GDM1 (cell line): ENCODE measurements at regions not wholly inside any gene's neighbourhood (a gene's known extent, or its start where the extent isn't known, plus 50 kb on each side); places are given as distances from the start of the nearest gene placed in this dataset.

ENCODE experiments used
- DNase-seq: peaks from one replicate; lab custom pipeline; 2025; lab: John Stamatoyannopoulos, UW

DNA sequence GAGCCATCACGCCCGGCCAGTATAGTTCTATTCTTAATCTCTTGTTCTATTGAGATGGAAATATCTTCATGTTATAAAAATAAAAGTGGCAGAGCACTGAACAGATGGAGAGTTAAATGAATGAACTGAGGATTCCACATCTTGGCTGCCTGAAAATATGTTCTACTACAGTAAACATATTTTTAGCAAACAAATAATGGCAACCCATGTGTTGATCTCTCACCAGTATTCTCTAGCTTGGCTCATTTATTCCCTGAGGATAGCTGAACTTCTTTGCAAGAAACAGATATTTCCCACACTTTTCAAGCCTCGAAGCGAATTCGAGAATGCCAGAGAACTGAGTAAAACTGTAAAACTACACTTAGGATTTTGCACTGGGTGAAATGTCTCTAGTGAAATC lies 58.9 kb downstream of the DIRAS3 start:
- DNase-seq: no peak

DNA sequence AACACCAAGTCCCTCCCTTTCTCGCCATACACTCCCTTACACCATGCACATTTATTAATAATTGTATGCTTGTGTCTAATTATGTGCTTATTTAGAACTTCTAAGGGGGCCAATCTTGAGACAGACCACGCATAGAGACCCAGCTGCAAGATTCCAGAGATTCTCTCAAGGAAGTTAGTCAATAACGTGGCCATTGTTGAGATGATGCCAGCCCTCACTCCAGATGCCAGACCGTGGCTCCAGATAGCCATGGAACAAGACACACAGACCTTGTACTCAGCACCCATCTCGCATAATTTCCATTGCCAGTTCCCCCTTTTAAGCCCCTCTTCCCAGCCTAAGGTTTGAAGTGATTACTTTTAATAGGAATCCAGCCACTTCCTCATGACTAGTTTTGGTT lies 62.4 kb downstream of the DIRAS3 start:
- DNase-seq: no peak

DNA sequence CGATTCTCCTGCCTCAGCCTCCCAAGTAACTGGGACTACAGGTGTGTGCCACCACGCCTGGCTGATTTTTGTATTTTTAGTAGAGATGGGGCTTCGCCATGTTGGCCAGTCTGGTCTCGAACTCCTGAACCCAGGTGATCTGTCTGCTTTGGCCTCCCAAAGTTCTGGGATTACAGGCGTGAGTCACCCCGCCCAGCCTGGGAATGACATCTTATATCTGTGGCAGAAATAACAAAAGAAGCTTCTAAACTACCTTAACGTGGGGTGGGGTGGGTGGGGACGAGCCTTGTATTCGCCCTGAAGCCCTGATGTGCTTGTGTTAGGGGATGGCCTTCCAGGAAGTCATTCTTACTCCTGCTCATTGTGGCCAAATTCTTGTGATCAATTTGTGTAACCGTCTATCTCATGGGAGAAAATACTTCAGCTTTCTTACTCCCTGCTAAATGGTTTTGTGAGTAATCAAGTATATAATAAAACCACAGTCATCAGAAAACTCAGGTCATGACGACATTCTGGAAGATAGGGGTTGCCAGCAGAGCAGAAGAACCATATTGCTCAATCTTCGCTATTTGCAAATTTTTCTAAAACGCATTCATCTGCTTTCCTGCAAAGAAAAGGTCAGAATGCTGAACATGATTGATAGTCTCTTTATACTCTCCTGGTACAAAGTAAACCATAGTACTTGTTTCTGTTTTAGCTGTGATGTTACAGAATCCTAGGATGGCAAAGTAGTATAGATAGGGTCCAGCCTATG lies 63.2 kb downstream of the DIRAS3 start:
- DNase-seq: no peak

DNA sequence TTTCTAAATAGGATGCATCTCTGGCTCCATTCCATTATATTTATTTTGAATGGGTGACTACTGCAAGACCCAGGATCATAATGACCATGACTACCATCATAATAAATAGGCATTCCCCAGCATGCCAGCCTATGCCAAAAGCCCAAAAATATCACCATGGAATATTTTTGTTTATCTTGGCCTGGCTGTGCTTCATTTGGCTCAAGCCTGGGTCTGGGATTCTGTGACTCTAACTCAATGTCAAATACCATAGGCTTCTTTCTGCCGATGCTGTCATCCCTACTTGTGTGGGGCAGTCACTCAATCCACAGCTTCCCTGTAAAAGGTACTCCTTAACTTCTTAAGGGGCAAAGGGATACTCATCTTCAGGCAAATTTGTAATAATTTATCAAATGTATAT lies 66.6 kb downstream of the DIRAS3 start:
- DNase-seq: no peak

DNA sequence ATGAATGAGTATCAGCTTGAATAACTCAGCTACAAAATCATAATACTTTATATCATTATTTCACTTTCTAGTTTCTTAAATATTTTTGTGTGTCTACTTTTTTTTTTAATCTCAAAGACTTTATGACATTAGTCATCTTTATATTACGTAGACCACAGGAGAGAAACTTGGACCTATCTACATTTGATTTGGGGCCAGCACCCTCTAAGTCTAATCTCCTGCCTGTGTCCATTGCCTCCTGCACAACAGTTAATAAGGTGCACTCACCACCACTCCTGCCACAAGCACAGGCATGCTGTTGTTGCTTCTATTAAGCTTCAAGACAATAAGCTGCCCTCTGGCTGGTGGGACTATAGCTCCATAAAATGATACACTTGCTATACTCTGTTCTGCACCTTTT lies 70.4 kb downstream of the DIRAS3 start:
- no peak for DNase-seq

DNA sequence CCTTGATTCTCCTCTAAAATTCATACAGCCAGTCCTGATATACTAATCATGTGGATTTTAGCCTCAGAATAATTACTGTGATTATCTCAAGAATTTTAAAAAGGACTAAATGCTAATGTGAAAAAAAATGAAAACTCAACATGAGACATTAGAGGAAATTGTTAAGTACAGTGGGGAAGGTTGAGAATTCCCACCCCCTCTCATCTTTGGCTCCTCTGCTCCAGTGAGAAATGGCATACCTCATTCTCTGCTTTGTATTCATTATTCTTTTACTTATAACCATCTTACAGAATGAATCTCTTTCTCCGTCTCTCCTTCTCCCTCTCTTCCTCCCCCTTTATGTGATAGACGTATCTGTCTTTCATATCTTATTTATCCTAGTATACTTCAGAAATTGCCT lies 70.9 kb downstream of the DIRAS3 start:
- DNase-seq: no peak

DNA sequence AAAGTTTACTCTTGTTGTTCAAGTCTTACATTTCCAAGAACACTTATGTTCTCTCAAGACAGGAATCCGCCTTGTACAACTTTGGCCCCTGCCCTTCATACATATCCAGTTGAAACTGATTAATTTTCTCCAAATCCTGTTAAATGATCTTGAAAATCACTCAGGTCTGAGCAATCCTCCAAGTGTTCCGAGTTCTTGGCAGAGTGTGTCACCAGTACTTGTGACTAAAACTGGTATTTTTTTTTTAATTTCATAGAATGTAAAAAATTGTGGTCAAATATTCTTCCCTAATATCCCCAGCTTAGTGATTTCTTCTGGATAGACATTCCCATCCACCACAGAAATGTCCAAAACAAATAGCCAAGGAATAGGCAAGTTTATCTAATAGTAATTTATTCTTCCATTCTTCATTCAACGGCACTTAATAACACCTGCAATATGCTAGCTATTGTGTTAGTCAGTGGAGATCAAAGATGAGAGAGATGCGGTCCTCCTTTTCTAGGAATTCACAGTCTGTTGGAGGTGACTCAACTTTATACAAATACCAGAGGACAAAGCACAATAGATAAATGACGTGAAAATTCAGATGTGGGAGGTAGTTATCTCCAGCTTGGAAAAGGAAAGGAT lies 71.4 kb downstream of the DIRAS3 start:
- DNase-seq: no peak

DNA sequence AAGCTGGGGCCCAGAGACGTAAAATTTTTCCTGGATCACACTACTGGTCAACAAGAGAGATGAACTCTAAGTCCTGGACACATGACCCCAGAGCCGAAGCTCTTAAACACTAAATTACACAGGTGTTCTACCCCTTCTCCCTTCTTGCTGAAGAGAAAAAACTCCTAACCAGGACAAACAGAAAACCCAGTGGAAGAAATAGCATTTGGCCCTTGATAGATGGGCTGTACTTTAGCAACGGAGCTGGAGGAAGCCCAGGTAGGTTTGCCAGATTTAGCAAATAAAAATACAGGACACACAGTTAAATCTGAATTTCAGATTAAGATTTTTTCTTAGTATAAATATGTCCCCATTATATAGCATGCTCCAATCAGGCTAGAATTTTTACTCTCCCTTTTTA lies 72.7 kb downstream of the DIRAS3 start:
- DNase-seq: no peak

DNA sequence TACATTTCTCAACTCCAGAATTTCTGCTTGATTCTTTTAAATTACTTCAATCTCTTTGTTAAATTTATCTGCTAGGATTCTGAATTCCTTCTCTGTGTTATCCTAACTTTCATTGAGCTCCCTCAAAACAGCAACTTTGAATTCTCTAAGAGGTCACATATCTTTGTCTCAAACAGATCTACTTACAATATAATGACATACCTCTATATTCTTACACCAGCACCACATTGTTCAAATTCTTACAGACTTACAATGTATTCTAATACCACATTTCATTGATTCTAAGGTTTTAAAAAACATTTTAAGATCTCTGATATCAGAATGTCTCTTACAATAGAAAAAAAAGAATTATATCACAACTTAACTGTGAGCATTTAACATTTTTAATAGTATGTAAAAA lies 77.4 kb downstream of the DIRAS3 start:
- no peak for DNase-seq

DNA sequence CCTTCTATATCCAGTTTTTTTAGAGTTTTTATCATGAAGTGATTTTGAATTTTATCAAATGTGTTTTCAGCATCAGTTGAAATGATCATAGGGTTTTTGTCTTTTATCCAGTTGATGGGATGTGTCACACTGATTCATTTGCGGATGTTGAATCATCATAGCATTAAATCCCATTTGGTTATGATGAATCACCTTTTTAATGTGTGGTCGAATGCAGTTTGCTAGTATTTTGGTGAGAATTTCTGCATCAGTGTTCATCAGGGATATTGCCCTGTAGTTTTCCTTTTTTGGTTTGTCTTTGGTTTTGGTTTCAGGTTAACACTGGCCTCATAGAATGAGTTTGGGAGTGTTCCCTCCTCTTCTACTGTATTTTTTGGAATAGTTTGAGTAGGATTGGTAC lies 80.3 kb downstream of the DIRAS3 start:
- DNase-seq: no peak

DNA sequence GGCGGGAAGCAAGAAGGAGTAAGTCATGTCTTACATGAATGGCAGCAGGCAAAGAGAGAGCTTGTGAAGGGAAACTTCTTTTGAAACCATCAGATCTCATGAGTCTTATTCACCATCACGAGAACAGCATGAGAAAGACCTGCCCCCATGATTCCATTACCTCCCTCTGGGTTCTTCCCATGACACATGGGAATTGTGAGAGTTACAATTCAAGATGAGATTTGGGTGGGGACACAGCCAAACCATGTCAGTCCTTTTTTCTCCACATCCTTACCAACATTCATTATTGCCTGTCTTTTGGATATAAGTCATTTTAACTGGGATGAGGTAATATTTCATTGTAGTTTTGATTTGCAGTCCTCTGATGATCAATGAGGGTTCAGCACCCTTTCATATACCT lies 81.0 kb downstream of the DIRAS3 start:
- DNase-seq: no peak

DNA sequence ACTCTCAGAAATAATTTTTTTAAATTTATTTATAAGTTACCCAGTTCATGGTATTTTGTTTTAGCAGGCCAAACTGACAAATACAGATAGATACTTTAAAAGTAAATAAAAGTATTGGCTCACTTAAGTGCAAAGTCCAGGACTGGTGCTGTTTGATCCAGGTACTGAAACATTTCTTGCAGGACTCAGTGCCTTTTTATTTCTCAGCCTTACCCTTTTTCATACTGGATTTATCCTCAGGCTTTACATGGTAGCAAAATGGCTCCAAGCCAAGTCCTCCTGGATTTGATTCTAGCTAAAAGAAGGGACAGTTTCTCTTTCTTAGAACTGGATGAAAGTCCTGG lies 83.8 kb downstream of the DIRAS3 start:
- DNase-seq: no peak

DNA sequence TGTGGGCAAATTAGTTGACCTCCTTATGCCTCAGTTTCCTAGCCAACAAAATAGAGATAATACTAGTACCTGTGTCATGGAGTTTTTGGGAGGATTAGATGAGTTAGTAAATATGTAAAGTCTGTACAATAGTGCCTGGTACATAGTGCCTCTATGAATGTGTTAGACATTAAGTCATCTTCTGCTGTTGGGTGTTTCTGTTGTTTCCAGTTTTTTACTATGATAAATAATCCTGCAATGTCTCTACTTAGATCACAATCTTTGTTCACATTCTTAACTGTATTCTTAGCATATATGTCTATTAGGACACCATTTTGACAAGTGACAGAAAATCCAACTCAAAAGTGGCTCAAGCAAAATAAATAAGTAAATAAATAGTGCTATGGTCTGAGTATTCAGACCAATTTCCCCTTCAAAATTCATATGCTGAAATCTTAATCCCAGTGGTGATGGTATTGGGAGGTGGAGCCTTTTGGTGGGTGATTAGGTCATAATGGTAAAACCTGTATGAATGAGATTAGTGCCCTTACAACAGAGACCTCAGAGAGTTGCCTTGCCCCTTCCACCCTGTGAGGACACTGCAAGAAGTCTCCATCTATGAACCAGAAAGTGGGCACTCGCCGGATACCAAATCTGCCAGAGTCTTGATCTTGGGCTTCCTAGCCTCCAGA lies 84.3 kb downstream of the DIRAS3 start:
- DNase-seq: no peak

DNA sequence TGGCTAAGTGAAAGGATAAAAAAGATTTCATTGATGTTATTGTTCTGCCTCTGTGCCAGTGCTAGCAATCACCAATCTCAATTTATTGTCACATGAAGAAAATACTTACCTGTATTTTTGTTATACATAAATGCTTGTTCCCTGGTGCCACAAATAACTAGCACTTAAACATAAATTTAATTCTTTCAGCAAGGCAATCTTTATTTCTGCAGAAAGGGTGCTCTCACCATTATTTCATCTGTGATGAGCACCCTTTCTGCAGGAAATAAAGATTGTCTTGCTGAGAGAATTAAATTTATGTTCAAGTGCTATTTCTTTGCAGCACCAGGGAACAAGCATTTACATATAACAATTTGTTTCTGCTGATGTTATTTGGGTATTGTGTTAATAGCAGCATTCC lies 87.2 kb downstream of the DIRAS3 start:
- no peak for DNase-seq

DNA sequence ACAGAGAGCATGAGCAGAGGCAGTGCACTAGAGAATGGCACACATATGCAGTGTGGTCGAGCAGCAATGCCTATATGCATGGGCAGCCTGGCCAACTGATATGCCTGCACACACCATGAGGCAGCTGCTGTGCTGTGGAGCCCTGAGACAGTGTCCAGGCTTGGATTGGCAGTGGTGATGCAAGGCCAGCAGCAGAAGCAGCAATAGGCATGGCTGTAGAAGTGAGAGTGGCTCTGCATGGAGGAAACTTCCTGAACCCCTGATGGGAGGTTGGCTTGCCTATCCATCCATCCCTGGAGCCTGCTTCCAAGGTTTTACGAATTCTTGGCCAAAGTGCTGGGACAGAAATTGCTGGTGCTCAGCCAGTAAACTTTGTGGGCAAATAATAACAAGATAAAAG lies 89.7 kb downstream of the DIRAS3 start:
- no peak for DNase-seq

DNA sequence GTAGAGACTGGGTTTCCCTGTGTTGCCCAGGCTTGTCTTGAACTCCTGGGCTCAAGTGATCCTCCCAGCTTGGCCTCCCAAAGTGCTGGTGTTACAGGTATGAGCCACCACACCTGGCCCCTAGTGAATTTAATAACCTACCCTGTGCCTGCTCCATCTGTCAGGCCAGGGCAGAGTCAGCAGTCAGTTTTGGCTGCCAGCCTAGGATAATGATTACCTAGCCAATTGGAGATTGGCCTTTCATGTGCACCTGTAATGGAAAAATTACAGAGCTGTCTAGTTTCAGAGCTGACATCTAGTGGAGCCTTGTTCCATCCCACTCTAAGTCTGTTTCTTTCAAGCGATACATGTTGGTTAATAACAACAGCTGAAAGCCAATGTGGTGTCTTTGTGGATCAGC lies 92.0 kb downstream of the DIRAS3 start:
- DNase-seq: no peak

DNA sequence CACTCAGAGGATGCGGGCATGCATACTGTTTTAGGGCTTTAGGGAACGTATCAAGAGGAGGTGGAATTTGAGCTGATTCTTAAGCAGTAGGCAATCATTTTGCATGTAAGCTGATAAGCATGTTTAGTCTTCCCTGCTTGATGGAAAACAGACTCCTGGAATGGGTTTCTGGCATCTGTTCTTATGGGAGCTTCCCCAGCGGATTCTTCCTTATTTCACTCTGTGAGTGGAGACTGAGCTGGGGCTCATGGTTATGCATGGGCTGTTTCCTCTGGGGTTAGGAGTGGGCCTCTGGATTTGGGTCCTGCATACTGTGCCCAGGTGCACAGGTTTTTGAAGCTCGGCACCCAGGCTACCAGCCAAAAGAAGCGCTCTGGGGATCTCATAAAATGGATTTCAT lies 93.4 kb downstream of the DIRAS3 start:
- no peak for DNase-seq

DNA sequence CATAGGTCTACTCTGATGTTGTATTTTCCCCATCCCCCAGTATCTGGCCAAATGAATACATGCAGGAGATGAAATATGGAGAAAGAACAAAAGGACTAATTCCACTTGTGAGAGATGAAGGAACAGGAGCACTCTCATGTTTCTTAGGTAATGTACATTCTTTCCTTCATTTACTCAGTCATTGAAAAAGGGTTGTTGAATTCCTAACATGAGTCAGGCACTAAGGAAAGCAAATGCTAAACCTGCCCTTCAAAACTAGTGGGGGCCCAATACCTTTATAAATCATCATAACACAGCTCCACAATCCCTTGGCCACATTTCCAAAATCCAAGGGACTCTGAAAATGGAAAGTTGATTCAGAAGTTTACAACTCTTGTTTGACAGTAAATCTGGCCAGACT lies 94.3 kb downstream of the DIRAS3 start:
- no peak for DNase-seq

DNA sequence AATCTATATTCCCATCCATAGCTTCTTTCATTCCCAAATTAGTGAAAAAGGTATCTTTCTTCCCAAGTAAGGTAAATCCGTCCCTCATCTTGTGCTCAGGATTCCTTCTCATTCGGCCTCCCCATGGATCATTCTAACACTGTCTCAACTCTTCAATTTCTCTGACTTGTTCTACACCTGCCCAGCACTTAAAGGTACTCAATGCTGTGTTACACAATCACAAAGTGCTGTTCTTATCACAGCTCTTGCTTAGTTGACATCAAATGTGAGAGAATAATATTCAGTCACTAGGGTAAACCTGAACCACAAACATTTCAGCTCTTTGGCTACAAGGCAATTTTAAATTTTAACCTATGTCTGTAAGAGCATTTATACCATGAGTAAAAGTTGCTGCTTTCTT lies 94.8 kb downstream of the DIRAS3 start:
- no peak for DNase-seq

DNA sequence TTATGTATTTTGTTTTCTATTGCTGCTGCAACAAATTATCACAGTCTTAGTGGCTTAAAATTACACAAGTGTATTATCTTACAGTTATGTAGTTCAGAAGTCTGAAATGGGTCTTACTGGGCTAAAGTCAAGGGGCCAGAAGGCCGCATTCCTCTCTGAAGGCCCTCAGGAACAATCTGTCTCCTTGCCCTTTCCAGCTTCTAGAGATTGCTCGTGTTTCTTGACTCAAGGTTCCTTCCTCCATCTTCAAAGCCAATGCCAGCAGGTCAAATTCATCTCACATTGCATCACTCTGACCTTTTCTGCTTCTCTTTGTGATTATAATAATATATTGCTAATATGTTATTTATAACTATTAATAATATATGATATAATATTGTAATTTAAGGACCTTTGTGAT lies 97.1 kb downstream of the DIRAS3 start:
- no peak for DNase-seq

DNA sequence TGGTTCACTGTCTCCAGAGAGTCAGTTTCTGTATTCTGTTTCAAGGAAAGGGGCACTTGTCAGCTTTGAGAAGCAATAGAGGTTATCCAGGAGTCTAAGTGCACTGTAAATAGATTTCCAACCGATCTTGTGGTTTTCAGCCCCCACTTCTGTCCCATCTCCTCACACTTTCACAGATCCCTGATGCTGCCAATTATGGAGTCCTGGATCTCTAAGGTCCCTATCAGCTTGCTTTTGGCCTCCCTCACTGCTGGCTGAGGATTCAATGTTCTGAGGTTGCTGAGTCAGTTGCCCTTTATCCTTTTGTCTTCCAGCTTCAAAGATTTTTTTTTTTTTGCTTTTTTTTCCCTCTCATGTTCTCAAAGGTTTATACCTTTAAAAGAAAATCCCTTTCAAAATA lies 98.4 kb downstream of the DIRAS3 start:
- no peak for DNase-seq

DNA sequence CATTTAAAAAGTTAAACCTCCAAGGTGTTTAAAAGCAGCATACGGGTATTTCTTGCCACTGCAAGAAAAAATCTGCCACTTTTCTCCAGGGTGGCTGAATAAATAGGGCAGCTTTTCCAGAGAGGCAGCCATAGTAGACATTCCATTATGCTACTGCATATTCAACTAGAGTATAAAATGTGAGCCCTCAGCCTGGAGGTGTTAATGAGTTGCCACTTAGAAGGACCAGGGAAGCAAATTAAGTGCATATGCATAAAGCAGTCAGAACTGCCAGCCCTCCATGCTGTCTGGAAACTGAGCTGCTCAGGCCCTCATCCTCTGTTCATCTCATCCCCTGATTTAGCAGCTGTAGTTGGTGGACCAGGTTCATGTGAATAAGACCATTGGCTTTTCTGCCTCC lies 99.4 kb downstream of the DIRAS3 start:
- DNase-seq: no peak

DNA sequence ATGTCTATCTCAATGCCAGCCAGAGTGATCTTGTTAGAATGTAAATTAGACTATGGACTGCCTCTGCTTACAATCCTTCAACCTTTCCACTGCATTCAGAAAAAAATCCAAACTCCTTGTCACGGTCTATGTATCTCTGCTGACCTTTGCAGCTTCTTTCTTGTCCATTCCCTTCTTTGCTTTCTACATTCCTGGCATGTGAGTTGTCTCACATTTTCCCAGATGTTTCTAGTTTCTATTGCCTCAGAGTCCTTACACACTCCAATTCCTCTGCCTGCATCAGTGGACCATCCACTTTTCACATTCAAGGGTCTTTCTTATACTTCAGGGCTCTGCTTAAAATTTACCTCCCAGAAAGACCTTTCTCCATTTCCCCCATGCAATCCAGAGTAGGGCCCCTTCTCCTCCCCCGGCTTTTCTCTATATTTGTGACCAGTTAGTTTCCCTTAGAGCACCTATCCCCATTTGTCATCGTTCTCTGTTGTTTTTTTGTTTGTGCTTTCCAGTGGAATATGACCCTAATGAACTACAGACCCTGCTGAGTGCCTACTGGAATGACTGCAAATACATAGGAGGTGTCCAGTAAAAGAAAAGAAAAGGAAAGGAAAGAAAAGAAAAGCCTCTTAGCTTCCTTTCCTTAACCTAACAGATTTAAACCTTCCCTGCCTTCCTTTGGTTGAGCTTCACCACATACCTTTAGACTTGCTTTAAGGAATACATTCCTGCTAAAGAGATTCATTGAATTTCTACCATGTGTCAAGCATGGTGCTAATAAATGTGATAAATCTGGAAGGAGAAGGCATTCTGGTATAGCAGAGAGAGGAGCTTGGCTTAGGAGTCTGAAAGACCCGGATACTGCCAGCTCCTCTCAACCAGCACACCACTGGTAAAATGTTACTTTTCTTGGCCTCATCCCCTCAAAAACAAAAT lies 102.0 kb downstream of the DIRAS3 start:
- DNase-seq: no peak
